HEK293 (cell line): ENCODE measurements at regions not wholly inside any gene's neighbourhood (a gene's known extent, or its start where the extent isn't known, plus 50 kb on each side); places are given as distances from the start of the nearest gene placed in this dataset.

Experiments
- HOXA7 ChIP-seq: sonication (generic); formaldehyde crosslinking; IDR thresholded peaks from 2 replicates; pipeline ENCODE4 v1.8.1; 2022; ENCODE audit warnings: missing genetic modification reagents, borderline replicate concordance
- ZNF211 ChIP-seq: fragments of 450-650 bp; formaldehyde crosslinking; IDR thresholded peaks from 2 replicates; pipeline ENCODE4 v1.5.1; 2016; ENCODE audit warnings: low read depth, missing biosample characterization, missing genetic modification characterization
- ZNF24 ChIP-seq: fragments of 450-650 bp; formaldehyde crosslinking; IDR thresholded peaks from 2 replicates; pipeline ENCODE4 v1.5.1; 2016; ENCODE audit warnings: missing biosample characterization, missing genetic modification characterization
- ZNF280D ChIP-seq: fragments of 450-650 bp; formaldehyde crosslinking; IDR thresholded peaks from 2 replicates; pipeline ENCODE4 v1.5.1; 2016; ENCODE audit warnings: missing biosample characterization, missing genetic modification characterization
- ZNF558 ChIP-seq: fragments of 450-650 bp; formaldehyde crosslinking; IDR thresholded peaks from 2 replicates; pipeline ENCODE4 v1.5.1; 2016; ENCODE audit warnings: missing biosample characterization, missing genetic modification characterization
- TF ChIP-seq, protein P1 (sequence below): fragments of 450-650 bp; formaldehyde crosslinking; IDR thresholded peaks from 2 replicates; pipeline ENCODE4 v1.5.1; 2016; ENCODE audit warnings: missing biosample characterization, missing genetic modification characterization
- TF ChIP-seq, protein P2 (sequence below): fragments of 450-650 bp; formaldehyde crosslinking; IDR thresholded peaks from 2 replicates; pipeline ENCODE4 v1.5.1; 2016; ENCODE audit warnings: missing biosample characterization, missing genetic modification characterization

- TF ChIP-seq, protein P1, sequence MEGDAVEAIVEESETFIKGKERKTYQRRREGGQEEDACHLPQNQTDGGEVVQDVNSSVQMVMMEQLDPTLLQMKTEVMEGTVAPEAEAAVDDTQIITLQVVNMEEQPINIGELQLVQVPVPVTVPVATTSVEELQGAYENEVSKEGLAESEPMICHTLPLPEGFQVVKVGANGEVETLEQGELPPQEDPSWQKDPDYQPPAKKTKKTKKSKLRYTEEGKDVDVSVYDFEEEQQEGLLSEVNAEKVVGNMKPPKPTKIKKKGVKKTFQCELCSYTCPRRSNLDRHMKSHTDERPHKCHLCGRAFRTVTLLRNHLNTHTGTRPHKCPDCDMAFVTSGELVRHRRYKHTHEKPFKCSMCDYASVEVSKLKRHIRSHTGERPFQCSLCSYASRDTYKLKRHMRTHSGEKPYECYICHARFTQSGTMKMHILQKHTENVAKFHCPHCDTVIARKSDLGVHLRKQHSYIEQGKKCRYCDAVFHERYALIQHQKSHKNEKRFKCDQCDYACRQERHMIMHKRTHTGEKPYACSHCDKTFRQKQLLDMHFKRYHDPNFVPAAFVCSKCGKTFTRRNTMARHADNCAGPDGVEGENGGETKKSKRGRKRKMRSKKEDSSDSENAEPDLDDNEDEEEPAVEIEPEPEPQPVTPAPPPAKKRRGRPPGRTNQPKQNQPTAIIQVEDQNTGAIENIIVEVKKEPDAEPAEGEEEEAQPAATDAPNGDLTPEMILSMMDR (tag by site-specific recombination), result no peak
- TF ChIP-seq ZNF211 (tag by site-specific recombination), result no peak
- no peak for TF ChIP-seq ZNF24
- no peak for TF ChIP-seq ZNF280D
- TF ChIP-seq ZNF558, result no peak
- TF ChIP-seq HOXA7 (CRISPR knock-in tag), result no peak
- TF ChIP-seq, protein P2, sequence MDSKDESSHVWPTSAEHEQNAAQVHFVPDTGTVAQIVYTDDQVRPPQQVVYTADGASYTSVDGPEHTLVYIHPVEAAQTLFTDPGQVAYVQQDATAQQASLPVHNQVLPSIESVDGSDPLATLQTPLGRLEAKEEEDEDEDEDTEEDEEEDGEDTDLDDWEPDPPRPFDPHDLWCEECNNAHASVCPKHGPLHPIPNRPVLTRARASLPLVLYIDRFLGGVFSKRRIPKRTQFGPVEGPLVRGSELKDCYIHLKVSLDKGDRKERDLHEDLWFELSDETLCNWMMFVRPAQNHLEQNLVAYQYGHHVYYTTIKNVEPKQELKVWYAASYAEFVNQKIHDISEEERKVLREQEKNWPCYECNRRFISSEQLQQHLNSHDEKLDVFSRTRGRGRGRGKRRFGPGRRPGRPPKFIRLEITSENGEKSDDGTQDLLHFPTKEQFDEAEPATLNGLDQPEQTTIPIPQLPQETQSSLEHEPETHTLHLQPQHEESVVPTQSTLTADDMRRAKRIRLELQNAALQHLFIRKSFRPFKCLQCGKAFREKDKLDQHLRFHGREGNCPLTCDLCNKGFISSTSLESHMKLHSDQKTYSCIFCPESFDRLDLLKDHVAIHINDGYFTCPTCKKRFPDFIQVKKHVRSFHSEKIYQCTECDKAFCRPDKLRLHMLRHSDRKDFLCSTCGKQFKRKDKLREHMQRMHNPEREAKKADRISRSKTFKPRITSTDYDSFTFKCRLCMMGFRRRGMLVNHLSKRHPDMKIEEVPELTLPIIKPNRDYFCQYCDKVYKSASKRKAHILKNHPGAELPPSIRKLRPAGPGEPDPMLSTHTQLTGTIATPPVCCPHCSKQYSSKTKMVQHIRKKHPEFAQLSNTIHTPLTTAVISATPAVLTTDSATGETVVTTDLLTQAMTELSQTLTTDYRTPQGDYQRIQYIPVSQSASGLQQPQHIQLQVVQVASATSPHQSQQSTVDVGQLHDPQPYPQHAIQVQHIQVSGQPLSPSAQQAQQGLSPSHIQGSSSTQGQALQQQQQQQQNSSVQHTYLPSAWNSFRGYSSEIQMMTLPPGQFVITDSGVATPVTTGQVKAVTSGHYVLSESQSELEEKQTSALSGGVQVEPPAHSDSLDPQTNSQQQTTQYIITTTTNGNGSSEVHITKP (tag by site-specific recombination), result no peak
Observed at GRCh38 chr15:35218215-35218614, 133.1 kb upstream of the NANOGP8 start.
